GM13976 (cell line): ENCODE measurements at regions not wholly inside any gene's neighbourhood (a gene's known extent, or its start where the extent isn't known, plus 50 kb on each side); places are given as distances from the start of the nearest gene placed in this dataset.

ENCODE experiments used
- DNase-seq: peaks from one replicate; pipeline ENCODE4 v3.0.0; 2012; ENCODE audit warnings: low spot score
- in situ Hi-C: fragments of 300-500 bp; cut with MboI; formaldehyde crosslinking; loops from one replicate; pipeline ENCODE4 v1.12.0; 2022; ENCODE audit warnings: low sequenced_read_pairs, mixed read lengths, inconsistent platforms; ENCODE audit not compliant: unreplicated experiment
- TF ChIP-seq, protein P1 (sequence below): IDR thresholded peaks from 2 replicates; pipeline ENCODE4 v1.5.1; 2012; ENCODE audit warnings: borderline replicate concordance, mild to moderate bottlenecking; ENCODE audit not compliant: insufficient read depth; ENCODE audit errors: extremely low read depth, missing control alignments, control extremely low read depth

DNA sequence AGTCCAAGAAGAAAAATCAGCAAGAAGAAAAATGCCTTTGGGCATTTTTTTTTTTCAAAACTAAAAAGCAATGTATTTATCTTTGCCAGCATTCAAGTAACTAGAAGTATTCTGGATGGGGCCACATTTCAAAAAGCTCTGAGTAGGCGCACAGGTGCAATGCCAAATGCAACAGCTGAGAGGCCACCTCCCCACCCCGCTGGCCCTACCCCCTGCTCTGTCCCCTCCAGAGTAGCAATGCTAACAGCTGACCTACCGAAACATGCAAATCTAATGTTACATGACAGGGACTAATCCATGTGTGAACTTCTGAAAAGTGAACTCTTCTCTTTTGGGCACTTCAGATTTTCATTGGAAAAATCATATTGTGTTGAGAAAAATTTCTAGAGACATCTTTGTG lies 153.7 kb upstream of the SLC38A2 start:
- in situ Hi-C loops: no loop called here
- no peak for DNase-seq
- TF ChIP-seq, protein P1, sequence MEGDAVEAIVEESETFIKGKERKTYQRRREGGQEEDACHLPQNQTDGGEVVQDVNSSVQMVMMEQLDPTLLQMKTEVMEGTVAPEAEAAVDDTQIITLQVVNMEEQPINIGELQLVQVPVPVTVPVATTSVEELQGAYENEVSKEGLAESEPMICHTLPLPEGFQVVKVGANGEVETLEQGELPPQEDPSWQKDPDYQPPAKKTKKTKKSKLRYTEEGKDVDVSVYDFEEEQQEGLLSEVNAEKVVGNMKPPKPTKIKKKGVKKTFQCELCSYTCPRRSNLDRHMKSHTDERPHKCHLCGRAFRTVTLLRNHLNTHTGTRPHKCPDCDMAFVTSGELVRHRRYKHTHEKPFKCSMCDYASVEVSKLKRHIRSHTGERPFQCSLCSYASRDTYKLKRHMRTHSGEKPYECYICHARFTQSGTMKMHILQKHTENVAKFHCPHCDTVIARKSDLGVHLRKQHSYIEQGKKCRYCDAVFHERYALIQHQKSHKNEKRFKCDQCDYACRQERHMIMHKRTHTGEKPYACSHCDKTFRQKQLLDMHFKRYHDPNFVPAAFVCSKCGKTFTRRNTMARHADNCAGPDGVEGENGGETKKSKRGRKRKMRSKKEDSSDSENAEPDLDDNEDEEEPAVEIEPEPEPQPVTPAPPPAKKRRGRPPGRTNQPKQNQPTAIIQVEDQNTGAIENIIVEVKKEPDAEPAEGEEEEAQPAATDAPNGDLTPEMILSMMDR: no peak

DNA sequence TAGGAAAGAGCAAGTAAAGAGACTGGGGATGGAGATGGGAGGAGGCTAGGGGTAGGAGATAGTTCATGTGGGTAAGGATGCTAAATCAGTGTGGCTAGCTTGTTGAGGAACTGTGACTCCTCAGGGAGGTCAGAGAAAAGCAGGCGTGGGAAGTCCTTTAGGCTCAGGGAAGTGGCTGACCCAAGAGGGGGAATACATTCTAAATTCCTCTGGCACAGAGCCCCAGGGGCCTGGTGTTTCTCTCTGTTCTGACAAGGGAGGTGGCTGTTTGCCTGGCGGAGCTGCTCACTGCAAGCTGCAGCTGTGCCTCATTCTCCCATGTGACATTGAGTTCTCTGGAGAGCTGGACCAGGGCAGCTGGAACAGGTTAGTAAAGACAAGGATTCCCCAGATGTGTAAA lies 152.2 kb upstream of the SLC38A2 start:
- in situ Hi-C loops: no loop called here
- DNase-seq: no peak
- TF ChIP-seq, protein P1: no peak

DNA sequence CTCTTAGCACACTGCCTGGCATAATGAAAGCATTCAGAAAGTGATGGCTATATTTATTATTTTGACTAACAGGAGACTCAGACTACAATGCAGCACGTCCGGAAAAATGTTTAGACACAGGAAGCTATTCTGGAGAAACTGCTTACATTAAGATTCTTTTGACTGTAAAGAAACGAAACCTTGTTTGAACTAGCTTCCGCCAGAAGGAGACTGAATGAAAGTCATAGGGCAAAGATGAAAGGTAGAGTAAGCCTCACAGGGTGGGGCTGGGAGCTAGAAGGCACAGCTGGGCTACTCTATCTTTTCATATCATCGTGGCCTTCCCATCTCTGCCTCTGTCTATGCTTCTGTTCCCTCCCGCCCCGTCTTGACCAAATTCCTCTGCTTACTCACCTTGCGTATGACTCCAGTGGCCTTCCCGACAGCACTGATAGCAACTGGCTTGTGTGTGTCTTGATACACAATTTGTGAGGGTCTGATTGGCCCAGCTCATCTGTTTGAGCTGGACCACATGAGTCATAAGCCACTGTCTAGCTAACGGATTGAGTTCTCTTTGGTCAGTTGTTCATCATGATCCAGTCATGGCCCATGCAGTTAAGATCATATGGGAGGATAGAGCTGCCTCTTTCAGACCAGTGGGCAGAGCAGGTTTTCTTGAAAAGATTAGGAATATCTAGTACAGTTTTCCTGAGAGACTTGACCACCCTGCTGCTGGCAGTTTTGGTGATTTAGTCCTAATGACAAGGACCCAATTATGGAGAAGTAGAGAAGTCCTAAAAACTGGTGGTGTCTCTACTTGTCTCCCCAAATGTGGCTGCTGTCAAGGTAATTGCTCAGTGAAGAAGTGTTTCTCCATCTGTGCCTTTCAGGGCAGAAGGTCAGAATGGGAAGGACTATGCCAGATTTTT lies 151.5 kb upstream of the SLC38A2 start:
- TF ChIP-seq, protein P1: no peak
- DNase-seq: no peak
- in situ Hi-C loops: no loop called here

DNA sequence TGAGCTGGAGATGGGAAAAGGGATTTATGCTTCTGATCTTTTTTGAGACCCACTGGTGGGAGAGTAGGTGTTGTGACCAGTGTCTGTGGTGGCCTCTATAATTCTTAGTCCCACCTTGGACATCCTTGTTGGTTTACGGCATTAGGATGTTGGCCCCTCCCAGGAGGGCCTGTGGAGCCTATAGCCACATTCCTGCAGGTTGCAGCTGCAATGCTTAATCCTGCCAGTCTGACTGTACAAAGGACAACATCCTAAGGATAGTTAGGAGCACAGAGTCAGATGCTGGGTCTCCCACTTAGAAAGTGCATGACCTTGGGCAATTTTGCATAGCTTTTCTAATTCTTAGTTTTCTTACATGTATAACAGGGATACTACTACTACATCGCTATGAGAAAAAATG lies 150.9 kb upstream of the SLC38A2 start:
- in situ Hi-C loops: no loop called here
- TF ChIP-seq, protein P1: no peak
- no peak for DNase-seq

DNA sequence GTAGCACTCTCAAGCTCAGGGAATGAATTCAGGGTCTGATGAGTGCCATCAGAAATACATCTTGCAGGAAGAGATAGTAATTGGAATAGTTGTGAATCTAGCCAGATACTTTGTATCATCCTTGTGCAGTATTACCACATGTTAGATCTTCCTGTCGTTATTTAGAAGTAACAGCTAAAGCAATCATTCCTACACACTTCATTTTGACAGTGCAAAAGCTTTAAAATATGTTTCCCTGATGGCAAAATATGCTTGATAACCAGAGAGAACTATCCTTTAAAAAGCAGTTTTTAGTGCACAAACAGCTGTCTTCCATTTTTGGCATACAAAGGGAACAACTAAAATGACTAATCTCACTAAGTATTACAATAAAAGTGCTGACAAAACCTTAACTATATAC lies 149.5 kb upstream of the SLC38A2 start:
- TF ChIP-seq, protein P1: no peak
- no peak for DNase-seq
- in situ Hi-C loops: no loop called here

DNA sequence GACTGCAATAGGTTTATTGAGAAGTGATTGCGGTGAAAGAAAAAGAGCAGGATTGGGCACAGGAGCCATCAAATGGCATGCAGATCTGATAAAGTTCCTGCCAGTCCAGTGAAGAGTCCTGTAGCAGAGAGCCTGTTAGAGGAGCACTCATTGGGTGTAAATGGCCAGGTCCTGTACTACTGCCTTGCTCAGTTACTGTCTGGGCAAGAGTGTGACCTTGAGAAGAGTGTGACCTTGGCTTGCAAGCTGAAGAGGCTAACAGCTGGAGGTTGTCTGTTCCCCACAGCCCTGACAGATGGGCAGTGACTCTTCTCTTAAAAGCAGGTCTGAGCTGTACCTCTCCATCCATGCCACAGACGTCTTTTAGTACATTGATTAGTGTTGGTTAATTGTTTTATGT lies 148.6 kb upstream of the SLC38A2 start:
- TF ChIP-seq, protein P1: no peak
- in situ Hi-C loops: no loop called here
- DNase-seq: no peak
